CD4-positive, alpha-beta T cell treated with Interleukin-21 for 1 hour (primary cell): ENCODE measurements at regions not wholly inside any gene's neighbourhood (a gene's known extent, or its start where the extent isn't known, plus 50 kb on each side); places are given as distances from the start of the nearest gene placed in this dataset.

Experiments used
- DNase-seq: peaks from one replicate; pipeline ENCODE4 v3.0.0-alpha.2; 2020

DNA sequence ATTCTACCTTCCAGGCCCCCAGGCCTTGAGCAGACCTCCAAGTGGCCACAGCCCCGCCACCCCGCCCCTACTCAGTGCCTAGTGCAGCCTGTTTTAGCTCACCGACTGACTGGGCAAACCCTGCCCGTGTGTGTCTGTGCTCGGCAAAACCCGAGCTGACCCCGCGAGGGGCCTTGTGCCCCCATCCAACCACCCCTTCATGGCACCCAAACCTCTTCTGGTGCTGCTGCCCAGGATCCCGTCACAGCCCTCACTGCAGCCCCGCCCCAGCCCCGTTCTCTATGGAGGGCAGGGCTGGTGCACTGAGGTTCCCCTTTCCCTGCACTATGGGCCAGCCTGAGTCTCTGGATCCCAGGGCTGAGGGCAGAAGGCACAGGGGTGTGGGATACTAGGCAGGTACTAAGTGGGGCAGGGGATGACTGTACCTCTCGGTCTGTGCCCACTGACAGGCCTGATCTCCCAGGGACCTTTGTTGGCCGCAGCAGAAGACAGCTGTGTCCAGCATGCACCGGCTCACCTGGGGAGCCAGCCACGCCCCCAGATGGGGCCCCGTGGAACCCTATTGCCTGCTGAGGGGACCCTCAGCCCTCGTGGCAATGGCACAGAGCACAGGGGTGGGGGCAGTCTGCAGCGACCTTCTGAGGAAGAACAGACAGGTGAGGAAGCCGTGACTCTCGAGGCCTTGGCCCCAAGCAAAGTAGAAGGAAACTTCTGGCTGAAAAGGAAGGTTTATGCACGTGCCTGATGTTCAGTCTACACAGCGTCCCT, 69.9 kb upstream of the OTOS start:
- no peak for DNase-seq

DNA sequence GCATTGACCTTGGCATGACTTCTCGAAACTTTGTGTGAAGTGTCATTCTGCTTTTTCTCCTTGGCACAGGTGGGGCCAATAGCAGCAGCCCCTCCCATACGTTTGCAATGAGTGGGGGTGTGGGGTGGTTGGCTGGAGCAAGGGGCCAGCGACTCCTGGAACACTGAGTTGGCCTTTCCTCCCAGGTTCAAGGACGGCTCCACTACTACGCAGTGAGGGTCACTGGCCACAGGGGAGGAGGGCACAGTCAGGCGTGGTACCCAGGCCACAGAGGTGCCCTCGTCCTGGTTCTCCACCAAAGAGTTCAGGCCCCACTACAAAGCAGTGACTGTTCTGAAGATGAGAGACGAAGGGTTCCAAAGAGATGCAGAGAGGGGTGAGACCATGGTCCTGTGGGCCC, 70.6 kb upstream of the OTOS start:
- DNase-seq: no peak

DNA sequence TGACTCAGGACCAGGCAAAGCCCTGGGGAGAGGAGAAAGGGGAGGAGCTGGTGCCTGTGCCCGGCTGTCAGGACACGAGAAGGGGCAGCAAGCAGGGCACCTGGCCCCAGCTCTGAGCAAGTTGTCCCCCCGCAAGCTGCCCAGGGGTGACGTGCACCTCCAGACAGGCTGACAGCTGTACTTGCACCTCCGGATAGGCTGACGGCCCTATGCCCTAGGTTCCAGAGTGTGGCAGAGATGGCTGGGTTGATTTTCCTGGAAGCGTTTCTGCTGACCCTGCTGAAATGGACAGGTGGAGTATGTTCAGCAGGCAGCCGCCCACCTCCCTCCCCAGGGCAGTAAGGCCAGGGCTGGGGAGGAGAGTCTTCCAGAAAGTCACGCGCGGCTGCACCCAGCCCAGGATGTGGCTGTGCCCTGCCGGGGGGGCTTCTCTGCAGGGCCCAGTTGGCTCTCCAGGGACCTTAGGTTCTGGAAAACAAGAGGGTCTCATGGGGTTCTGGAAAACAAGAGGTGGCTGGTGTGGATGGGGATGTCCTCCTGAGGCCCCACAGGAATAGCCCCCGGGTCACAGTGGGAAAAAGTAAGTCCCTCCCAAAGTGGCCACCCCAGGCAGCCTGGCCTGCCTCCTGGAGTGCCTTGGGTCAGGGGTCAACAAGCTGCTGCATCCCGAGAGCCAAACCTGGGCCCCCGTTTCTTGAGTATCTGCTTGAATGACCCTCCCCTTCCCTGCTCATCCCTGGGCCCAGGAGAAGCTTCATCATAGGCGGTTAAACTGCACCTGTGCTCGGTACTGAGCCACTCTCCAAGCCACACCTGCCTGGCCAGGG, 71.4 kb upstream of the OTOS start:
- no peak for DNase-seq

DNA sequence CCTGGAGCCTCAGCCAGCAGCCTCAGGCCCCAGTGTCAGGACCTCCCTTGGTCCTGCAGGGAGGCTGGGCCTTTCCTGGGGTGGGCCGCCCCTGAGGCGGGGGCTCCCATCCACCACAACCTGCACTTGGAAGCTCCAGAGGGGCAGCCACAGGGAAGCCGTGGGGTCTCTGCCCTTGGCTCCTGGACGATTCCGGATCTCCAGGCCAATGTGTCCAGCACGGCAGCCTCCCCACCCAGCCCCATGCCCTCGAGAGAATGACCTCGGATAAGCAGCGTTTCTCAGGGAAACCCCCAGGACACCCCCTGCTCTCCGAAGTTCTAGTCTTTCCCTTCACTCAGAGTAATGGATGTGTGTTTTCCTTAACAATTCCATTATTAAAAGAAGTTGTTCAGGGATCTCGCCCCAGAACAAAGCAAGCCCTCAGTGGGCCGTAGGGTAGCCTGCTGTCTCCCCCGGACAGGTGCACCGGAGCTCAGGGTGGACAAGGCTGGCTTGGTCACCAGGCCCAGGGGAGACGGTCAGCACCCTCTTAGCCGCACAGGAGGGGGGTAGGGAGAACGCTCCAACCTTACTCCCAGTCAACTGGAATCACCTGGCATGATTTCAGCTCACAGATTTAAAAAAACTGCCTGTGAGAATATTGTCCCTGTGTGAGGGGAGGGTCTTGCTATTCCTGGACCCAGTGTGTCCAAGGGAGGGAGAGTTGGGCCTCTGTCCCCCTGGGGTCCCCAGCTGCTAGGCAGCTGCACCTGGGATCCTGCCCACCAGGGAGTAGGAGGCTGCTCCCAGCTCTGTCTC, 72.2 kb upstream of the OTOS start:
- DNase-seq: no peak

DNA sequence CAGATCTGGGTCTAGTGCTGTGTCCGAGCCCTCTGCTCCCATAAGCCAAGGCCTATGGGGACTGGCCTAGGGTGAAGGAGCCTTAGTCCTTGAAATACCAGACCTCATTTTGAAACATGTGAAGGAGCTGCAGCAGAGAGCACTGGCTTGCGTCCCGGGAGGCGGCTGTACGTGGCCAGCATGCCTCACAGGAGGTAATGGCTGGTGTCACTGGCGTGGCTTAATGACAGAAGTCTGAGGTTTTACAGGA, 72.7 kb upstream of the OTOS start:
- DNase-seq: no peak

DNA sequence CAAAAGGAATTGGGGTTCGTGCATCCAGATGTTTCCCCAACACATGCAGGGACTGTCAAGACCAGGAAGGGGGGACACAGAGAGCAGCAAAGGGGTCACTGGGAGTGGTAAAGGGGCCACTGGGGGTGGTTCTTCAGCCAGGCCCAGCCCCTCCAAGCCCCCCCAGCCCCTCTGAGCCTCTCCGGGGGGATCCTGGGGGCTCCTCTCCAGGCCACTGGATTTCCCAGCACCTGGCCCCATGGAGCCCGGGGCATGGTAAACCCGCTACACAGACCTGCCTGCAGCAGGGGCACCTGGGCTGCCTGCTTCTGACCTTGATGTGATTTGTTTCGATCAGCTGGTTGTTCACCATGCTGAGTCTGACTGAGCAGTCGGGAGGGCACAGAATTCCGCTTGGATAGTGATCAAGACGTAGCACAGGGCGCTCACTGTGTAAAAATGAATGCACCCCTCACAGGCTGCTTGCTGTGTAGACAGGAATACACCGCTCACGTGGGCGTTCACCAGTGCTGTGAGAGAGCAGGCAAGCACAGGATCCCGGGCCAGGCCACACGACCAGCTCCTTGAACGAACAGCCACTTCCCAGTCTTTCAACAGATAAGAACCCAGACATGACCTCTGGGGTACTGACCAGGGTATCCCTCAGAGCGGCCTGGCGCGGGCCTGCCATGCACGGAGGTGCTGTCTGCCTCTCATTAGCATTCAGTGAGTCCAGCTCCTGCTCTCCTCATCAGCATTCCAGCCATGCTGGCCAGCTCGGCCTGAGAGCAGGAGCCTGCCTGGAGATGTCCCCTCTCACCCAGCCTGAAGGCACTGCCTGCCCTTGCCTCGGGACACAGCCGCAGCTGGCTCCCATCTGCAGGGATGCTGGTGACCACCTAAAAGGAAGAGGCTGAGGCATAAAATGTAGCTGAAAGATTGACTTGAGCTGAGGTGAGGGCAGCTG, 73.3 kb upstream of the OTOS start:
- no peak for DNase-seq

DNA sequence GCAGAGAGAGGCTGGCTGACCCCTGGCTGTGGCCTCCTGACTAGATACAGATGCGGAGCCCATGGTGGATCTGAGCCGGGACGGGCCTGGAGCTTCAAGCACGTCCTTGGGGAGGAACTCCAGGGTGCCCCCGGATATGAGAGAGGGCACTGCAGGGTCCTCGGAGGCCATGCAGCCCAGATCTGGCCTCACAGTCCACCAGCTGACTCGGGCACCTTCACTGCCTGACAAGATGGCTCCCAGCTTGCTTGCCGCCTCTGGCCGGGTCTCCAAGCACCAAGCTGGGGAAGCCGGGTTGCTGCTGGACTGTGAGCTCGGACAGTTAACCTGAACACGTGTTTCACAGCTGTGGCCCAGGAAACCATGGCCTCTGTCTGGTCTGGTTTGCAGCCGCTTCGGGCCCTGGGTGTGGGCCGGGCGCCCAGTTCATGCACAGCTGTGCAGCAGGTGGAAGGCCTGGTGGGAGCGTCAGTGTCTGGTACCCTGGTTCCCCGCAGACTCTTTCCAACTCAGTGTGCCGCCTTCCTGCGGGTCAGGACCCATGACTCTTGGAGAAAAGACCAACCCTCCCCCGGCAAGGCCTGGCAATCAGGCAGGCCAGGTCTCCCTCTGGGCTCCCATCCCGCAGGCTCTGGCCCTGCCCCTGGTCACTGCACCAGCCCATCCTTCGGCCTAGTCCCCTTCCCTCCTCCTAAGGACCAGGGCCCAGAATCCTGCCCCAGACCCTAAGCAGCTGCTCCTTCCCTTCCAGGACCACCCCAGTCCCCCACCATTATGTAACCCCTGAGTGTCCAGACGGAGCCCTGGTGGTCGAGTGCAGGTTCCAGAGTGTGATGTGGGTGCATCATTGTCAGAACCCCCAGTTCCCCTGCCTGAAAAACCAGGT, 74.6 kb upstream of the OTOS start:
- DNase-seq: no peak

DNA sequence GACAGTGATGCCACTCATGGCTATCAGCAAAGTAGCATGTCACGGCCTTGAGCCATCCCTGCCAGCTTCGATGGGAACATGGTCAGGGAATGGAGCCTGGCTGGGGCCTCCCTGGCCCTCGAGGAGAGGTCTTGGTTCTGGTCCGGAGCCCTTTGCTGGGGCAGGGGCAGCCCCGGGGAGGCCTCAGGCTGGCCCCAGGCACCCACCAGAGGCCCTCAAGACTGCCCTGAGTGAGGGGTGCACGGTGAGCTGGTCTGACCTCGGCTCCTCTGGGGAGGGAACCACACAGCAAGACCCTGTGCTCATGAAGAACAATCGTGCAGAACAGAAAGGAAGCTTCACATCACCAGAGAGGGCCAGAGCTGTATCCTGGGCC, 75.2 kb upstream of the OTOS start:
- DNase-seq: no peak

DNA sequence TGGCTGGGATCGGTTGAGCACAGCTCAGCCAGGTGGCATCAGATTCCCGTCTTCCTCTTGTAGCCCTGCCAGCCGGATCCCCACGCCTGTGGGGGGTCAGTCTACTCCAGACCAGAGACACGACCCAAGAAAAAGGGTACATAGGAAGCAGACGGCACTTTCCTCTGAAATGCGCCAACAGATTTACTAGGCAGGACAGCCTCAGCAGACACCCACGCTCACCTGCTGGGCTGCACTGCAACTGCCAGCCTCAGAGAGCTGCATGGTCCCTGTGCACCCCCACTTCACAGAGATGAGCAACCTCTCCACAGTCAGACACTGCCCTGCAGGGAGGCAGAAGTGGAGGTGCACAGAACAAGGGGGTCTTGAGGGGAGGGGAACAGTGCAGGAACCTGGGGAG, 75.7 kb upstream of the OTOS start:
- DNase-seq: no peak

DNA sequence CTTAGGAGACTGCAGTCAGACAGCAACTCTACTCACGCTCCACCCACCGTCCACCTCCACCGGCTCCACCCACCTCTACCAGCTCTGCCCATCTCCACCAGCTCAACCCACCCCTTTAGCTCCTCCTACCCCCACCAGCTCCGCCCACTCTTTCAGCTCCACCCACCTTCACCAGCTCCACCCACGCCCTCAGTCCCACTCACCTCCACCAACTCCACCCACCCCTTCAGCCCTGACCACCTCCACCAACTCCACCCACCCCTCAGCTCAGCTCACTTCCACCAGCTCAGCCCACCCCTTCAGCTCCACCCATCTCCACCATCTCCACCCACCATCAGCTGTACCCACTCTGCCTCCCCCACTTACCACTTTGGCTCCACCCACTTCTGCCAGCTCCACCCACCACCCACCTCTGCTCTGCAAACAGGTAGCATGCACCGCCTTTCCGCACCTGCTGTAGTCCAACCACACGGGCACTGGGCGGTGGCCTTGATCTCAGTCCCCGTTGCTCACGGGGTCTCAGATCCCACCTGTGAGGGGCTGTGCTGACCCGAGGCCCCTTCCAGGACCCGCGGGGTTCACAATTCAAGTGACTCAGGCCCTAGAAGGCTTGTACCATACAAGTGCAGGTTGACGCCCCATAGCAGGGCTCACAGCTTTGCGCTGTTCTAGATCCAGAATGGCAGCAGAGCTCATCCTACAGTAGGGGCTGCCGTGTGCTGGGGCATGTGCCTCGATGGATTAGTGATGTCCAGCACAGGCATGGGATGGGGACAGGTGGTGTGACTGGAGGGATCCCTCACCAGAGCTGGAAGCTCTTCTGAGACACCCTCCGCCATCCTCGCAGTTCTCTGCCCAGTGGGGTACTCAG, 77.2 kb upstream of the OTOS start:
- DNase-seq: no peak

DNA sequence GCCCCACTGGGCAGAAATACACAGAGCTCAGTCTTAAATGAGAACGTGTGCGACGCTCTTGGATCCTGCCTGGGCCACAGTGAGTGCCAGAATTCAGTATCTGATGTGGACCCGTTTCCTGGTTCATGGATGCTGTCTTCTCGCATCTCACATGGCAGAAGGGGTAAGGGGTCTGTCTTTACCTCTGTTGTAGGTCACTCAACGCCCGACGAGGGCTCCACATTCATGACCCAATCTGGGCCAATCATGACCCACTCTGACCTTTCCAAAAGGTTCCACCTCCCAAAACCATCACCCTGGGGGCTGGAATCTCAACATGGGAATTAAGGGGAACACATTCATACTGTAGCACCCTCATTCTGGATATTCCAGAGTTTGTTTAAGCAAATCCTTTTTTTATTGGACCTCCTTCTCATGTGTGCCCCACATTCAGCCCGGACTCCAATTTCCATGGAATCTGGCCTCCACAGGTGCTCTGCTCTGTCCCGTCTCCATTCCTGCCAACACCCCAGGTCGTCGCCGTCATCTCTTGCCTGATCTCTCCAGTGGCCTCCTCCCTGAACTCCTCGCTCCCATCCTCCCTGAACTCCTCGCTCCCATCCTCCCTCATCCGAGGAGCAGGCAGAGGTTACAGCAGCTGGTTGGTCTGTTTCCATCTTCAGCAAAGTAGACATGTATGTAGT, 78.9 kb upstream of the OTOS start:
- no peak for DNase-seq

DNA sequence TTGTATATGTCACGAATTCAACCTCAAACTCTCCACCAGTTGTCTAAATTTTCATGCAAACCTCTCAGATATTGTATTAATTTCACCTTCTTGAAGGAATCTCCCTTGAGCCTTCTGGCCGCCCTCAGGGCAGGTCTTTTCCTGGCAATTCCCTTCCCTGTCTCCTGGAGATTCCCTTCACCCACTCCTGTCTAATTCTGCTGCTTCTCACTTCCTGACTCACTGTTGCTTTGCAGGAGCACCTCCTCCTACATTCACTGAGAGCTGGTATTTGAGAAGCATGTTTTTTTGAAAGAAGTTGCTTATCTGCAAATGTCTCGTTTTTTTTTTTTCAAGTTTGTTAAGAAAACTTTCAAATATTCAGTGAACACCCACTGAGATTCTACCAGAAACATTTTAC, 79.9 kb upstream of the OTOS start:
- no peak for DNase-seq

DNA sequence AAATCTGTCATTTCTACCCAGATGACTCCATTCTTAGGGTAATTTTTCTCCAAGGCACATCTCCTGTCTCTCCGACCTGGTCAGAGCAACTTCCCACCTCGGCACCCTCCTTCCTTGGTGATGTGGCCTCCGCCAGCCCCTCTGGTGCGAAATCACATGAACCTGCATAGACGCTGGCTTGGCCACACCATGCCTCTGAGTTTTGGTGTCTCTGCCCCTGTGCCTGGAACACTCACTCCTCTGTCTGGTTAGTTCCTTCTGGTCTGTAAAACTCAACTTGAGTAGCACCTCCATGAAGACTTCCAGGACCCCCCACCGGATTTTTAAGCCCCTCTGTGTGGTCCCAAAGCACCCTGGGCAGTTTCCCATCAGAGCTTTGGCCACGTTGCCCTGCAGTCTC, 83.2 kb upstream of the OTOS start:
- DNase-seq: no peak

DNA sequence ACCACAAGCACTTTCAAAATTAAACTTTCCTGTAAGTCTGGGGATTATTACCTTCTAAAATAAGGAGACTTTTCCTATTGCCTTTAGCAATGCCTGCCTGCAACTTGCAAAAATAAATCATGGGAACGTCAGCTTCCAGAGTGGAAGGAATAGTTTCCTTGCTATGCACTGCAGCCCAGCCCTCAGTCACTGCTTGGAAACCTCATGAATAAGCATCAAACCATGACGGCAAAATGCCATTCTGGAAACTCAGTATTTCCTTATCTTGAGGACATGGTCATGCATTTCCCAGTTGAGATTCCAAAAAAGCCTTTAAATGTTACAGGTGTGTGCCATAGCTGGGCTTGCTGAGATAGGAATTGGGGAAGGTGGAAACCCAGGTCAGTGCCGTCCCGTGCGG, 84.2 kb upstream of the OTOS start:
- no peak for DNase-seq

DNA sequence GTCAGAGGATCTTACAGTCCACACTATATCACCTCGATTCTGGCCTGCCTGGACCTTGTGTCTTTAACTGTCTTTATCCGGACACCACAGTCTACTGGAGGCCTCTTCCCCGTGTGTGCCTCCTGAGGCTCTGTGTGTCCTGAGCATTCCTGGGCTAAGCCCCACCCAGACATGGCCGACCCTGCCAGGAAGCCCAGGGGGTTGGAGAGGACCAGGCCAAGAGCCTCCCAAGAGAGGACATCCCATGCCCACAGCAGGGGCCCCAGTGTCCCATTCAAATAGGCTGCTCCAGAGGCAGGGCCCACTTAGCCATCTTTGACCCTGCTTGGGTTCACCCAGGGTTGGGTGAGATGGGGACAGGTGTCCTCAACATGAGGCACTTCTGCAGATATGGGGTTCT, 84.7 kb upstream of the OTOS start:
- no peak for DNase-seq

DNA sequence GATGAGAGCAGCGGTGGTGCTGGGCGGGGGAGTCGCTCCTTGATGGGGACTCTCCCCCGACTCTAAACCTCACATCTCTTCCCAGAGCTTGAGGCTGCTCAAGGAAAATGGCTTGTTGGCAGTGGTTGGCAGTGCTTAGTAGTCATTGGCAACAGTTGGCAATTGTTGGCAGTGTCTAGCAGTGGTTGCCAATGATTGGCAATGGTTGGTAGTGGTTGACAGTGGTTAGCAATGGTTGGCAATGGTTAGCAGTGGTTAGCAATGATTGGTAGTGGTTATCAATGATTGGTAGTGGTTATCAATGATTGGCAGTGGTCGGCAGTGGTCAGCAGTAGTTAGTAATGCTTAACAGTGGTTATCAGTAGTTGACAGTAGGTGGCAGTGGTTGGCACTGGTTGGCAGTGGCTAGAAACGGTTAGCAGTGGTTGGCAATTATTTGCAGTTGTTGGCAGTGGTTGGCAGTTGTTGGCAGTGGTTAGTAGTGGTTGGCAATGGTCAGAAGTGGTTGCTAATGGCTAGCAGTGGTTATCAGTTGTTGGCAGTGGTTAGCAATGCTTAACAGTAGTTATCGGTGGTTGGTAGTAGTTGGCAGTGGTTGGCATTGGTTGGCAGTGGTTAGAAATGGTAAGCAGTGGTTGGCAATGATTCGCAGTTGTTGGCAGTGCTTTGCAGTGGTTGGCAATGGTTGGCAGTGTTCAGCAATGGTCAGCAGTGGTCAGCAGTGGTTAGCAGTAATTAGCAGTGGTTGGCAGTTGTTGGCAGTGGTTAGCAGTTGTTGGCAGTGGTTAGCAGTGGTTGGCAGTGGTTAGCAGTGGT, 85.4 kb upstream of the OTOS start:
- no peak for DNase-seq

DNA sequence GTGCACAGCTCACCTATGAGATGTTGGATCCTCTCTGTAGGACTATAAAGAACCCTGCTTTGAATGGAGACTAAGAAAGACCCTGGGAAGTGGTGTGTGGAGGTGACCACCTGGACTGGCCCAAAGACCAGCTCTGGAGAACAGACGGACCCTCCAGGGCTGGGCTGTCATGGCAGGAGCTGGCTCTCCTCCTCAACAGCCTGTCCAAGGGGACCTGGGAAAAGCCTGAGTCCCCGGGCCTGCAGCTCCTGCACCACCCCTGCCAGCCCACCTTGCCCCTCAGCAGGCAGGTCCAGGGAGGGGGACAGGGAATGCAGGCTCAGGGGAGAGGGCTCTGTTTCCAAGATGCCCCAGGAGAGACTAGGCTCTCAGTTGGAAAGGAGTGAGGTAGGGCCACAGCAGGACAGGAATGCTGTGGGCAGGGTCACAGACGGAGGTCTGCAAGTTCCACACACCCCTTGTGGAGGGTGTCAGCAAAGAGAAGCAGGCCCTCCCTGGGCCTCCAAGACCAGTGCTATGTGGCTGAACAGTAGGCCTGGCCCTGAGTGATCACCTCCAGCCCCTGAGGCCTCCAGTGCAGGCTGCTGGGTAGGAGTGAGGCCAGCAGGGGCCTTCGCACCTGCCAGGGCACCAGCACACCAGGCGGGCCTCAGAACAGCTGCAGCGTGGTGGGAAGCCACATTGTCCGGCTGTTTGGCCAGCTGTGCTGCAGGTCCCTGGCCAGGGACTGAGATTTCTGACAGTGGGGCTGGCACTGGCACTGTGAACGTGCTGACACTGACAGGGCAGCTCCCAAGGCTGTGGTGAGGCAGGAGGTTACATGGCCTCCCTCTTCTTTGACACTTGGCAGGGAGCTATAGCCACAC, 86.4 kb upstream of the OTOS start:
- DNase-seq: no peak
